NCI-H2227 (cell line): ENCODE measurements at regions not wholly inside any gene's neighbourhood (a gene's known extent, or its start where the extent isn't known, plus 50 kb on each side); places are given as distances from the start of the nearest gene placed in this dataset.
A peak's percentile ranks its signal among the peaks of the same experiment; 100 is the strongest.

Experiments used
- DNase-seq: peaks from one replicate; lab custom pipeline; 2025; ENCODE audit not compliant: unreplicated experiment; lab: John Stamatoyannopoulos, UW

DNA sequence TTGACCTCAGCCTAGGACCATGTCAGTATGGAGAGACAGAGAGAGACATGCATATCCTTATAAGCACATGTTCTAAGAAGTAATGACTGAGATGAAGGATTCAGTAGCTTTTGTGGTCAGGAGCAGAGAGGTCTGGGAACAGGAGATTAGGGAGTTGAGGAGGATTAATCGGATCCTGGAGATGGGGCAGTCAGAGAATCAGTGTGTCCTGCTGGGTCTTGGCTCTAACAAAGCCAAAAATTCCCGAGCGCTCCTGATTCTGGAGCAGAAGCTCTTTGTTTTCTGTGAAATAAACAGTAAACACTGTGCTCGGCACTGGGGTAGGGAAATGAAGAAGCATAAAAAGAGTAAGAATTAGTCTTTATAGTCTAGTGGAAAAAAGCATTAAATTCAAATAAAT lies 520.0 kb upstream of the CLINT1 start:
- DNase-seq = no peak

DNA sequence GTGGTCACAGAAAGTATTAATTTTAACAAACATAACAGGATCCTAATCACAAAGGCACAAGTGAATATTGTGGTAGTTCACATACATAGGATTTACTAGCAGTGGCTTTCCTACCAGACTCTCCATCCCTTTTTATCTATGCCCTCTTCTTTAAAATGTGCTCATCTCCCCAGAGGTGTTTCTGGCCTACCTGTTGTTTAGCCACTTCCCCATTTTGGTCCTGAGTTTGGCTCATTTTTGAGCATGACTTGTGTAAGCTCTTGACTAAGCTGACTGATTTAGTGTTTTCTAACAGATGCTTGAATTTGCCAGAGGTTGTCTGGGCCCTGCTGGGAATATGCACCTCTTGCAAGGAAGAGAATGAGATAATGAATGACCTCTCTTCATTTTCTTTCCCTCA lies 517.7 kb upstream of the CLINT1 start:
- DNase-seq = no peak

DNA sequence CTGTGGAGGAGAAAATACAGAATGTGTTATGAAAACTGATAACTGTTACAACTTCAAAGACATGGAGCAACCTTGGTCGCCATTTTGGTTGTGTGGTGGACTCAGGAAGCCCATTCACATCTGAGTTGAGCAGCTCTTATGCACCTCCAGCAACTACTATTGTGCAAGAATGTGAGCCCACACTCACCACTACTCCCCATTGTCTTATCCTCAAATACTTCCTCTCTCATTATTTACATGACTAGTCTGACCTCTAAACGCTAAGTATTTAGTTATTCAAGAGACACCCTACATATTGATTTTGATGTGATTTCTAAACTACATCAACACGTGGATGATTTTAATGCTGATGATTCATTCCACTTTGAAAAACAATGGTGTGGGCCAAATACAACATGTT lies 516.6 kb upstream of the CLINT1 start:
- no peak for DNase-seq

DNA sequence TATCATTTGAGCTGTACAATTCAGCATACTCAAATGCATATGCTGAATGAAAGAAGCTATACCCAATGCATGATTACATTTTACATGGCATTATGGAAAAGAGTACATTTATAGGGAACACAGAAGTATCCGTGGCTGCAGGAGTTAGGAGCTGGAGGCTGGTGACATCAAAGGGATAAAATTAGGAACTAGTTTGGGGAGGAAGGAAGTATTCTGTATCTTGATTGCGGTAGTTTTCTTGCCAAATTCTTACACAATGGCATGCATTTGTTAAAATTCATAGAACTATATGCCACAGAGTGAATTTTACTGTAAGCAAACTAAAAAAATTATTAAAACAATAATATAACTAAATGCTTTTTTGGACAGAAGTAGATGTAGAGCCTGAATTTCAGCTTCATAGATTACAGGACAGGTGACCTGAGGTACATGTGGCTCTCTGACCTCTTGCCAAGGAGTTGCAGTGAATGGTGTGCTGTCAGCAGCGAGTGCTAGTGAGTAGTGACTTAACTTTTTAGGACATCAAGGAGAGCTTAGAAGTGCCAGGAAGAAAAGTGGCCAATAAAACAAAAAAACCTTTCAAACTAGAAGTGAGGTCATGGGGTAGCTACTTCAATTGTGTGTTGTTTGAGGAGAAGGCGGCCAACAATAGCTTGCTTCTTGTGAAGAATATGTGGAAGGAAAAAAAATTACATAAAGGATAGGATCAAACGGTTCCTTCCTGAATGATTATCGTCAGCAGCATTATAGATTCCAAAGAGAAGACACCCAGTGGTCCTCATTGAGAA lies 514.9 kb upstream of the CLINT1 start:
- no peak for DNase-seq

DNA sequence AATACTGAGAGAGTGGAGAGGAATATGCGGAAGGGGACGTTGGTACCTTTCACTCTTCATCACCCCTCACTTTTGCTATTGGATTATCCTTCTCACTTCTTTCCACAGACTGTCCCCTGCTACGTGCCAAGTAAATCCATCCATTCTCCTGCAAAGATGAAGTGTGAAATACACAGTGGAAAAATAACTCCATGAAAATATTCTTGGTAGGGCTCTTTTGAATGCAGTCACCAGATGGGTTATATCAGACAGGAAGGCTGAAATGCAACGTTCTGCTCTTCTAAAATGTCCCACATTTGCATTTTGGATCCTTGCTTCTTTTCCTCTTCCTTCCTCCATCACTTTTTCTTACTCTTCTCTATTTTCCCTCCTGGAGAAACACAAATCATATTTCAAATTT lies 510.3 kb upstream of the CLINT1 start:
- DNase-seq = no peak

DNA sequence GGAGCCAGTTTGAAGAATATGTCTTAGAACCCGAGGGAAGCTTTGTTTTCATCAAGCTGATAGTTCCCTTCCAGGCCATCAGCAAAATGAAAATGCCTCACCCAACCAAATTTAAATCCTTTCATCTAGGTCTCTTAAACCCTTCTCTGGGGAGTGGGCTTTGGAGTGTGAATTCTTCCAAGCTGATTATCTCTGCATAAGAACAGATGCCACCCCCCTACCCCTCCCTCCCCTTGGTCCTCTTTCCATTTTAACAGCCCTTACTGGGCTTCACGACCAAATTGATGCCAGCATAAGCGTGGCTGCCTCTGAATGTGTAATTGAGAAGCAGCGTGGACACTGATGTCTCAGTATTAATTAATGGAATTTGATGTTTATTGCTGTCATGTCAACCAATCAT lies 509.7 kb upstream of the CLINT1 start:
- DNase-seq = no peak

DNA sequence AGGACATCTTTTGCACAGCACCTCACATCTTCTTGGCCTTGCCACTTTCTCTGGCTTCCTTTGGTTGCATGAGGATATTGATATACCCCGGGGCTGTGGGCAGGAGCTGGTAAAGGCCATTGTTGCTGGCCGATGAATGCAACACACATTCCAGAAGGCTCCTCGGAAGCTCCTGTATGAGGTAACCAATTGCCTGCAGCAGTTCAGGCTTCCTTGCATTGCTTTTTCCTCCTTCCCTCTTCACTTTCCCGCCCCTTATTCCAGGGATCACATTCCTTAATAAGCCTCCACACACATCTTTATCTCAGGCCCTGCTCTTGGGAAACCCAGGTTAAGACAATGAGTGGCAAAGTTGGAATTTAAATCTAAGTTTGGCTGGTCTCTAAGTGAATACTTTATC lies 505.4 kb upstream of the CLINT1 start:
- no peak for DNase-seq

DNA sequence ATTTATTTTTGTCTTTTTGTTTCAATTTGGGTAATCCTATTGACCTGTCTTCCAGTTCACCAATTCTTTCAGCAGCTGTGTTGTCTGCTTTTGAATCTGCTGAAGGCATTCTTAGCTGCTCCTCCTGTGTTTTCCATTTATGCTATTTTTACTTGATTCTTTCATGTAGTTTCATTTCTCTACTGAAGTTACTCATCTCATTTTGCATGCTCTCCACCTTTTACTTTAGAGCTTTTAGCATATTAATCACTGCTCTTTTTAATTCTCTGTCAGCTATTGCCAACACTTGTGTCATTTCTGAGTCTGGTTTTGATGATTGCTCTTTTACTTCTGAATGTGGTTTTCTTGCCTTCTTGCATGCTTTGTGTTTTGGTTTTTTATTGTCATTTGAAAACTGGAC lies 496.0 kb upstream of the CLINT1 start:
- DNase-seq = no peak

DNA sequence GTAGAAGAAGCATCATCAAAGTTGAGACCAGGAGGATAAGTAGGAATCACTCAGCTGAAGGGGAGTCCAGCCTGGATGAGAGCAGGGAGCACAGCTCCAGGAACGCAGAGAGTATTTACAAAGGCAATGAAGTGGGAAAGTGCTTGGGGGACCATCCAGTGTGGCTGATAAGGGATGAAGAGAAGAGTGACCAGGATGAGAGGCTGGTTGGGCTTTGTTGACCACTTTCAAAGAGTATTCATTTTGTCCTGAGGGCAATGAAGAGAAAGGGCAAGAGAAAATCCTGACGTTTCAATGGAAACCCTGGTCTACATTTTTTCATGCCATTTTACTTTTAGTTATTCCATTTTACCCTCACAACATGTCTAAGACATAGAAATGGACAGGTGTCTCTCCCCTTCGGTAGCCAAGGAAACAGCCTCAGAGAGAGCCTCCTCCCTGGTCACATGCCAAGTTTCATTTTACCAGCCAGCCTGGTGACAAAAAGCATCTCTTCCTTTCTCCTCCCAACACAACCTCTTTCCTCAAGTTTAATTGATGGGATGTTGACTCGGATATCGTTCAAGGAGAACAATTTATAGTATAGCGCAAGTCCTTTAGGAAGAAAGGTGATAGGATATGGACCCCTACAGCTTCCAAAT lies 492.7 kb upstream of the CLINT1 start:
- DNase-seq = peak; percentile 46

DNA sequence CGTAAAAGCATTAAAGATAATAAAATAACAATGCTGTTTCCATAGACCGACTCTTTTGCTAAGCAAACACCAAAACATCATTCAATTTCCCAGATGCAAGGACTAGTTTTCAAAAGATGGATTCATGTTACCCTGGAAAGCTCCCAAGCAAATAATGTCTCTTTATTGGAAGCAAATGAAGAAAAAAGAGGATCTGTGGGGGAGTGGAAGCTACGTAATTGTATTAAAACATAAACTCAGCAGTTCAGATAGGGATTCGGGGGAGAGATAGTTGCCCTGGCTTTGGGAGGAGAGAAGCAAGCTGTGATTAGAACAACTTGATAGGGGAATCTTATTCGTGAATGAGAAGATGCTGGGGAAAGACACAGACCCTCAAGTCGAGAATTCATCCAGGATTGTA lies 491.0 kb upstream of the CLINT1 start:
- no peak for DNase-seq

DNA sequence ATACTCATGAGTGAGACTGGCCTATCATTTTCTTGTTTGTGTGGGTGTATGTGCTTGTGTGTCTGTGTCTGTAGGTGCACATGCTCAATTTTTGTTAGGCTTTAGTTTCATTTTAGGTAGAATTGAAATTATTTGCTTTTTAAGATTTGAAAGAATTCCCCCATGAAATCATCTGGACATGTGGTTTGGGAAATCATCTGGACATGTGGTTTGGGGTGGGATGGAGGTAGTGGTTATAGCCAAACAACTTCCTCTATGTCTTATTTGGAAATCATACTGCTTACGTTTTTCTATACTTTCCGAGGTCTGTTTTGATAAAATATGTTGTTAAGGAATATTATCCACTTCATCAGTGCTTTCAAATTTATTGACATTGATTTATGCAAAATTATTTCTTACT lies 485.4 kb upstream of the CLINT1 start:
- DNase-seq = no peak

DNA sequence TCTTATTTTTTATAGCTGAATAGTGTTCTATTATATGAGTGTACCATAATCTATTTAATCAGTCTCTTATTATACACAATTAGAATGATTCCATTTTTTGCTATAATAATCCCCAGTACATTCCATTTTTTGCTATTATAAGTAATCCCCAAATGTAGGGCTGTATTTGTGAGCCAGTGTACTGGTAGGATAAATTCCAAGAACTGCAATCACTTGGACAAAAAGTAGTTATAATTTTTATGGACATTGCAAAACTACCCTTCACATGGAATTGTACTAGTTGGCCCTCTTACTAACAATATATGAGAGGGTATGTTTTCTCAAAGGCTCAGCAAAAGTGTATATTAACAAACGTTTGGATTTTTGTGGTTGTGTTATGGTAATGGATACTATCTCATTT lies 481.7 kb upstream of the CLINT1 start:
- no peak for DNase-seq

DNA sequence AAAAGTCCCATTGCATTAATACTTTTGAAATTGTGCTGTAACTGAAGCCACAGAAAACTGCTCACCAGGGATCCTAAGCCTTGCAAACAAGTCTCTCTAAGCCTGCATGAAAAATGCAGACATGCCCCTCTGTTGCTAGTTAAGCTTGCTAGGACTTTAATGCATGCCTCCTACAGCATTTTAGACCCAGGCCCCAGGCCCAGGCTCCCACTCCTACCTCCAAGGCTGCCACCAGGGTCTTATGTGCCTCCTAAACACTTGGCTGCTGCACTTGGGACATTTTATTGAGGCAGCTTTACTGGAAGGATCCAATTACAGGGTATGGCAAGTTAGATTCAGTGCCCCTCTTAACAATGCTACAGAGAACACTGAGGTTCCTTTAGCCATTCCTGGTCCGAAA lies 467.3 kb upstream of the CLINT1 start:
- DNase-seq = no peak

DNA sequence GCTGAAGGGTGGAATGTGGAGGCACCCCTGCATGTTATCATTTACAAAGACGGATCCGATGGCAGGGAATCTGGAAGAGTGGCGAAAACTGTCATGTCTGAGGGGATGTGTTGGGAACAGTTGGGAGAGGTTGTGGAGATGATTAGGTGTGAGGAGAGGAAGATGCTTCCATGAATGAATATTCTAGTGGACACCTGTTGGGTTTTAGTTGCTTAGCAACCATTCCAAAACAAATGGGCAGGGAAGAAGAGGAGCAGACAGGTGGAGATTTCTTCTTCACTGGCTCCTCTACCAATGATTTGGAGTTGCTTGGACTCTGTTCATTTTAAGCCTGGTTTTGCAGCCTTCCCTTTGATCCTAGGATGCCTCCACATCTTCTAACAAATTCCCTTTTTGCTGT lies 465.3 kb upstream of the CLINT1 start:
- no peak for DNase-seq

DNA sequence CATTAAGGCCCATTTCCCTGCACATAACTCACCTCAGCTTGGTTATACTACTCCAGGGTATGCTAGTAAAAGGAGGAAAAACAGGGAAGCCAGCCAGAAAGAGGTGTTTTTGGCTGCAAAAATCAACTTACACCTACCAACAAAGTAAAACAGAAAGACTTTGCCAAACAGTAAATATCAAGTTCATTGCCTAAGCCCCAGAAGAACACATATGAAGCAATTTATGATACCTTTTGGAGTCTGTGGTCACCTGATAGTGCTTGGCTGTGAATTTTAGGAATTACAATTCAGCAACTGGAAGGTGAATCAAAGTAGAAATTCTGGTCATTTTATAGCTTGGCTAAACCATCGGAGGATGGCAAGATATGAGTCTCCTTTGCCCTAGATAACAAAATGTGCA lies 463.7 kb upstream of the CLINT1 start:
- DNase-seq = no peak

DNA sequence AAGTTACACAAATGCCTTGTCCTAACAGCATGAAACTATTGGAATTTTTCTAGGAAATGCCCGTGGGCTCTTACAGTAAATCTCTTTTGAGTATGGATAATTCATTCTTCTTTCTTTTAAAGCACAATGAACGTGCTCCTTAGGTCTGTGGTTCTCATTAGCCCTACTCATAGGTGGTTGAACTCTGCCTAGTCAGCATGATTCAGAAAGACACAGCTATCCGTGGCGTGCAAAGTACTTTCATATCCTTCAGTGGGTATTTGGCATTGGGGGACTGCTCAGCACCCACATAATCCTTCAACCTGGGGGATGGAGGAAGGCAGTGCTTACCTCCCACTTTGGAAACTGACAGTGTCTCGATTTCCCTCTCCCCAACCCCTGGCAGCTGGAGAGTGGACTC lies 462.0 kb upstream of the CLINT1 start:
- DNase-seq = no peak

DNA sequence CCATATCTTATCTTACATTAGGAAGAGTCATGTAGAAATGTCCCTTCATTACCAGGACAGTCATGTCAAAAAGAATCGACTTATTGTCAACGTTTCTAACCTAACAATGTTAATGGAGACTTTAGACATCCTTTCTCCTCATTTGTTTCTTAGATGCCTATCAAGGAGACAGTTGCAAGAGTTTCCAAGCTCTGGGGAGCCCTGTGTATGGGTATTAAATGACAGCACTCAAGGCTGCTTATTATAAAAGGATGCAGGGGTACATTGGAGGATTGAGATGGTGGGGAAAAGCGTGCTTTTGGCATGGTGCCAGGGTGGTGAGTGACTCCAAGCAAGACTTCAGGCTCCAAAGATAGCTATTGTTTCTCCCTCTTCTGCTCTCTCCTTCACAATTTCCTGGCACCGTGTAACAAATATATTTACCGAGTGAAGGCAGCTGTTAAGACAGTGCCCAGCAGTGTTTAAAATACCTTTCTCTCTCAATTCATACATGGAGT lies 461.3 kb upstream of the CLINT1 start:
- peak; percentile 69 for DNase-seq

DNA sequence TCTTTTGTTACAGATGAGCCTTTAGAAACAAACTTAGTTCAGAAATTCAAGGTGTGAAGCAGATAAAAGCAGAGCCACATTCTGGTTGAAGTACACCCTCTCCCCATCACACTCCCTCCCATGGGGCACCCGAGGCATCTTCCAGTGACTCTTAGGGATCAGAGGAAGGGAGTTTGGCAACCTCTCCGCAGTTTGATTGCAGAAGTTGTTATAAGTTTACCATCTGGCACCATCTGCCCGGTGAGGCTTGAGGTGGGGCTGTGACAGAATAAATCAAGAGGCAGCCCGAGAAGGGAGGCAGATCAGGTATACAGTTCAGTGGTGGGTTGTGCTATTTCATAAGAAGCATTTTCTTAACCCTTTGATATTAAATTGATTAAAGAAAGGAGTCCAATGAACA lies 458.6 kb upstream of the CLINT1 start:
- no peak for DNase-seq

DNA sequence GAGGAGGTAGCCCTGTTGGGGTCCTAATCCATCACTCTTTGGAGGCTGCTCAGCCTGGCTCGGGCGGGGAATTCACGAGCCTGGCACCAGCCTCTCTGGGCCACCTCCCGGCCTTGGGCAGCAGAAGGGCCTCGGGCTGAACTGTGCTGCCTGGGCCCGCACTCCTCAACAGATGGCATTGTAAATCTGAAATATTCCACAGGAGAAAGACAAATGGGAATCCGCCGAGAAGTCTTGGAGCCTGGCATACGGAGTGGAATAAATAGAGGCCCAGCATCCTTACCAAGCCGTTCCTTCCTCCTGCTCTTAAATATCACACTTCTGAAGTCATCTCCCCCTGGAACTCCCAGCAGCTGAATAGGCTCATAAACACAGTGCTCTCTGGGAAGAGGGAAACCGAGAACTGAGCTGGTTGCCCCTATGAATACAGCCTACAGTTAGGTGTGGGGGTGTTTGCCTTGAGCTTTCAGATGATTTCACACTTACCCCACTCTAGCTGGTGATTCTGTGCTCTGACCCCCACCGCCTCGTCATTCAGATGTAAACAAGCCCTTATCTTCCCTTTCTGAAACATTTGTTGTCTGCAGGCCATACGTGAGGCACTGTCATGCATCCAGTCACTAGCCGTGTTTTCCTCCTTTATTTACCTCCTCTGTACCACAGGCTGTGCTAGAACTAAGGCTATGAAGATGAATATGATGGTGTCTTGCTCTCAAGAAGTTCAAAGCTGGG lies 455.0 kb upstream of the CLINT1 start:
- no peak for DNase-seq

DNA sequence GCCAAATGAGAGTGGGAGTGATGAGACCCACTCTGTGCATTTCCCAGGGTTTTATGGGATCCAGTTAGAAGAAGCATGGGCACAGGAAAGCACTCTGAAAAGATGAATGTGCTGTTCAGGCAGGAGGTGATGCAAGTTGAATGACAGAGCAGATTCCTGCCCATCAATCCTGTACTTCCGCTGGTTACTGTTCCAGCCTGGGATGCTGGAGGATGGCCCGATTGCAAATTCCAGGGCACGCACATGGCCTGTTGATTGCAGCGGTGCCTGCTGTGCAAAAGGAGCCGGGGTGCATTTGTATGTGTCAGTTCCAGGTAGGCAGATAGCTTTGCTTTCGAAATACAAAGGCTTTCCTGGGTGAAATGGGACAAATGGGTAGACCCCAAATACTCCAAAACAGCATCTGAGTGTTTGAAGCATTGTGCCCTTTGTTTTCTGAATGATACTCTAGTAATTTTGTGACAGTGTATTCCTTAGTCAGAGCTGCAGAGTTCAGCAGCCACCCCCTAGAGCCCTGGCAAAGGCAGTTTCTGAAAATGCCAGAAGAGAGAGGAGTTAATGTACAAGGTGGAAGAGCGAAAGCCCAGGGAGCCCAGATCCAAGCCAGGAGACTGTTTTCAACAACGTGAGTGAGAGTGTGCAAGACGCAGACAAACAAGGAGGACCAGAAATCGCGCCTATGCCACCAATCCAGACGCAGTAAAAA lies 454.2 kb upstream of the CLINT1 start:
- DNase-seq = no peak

DNA sequence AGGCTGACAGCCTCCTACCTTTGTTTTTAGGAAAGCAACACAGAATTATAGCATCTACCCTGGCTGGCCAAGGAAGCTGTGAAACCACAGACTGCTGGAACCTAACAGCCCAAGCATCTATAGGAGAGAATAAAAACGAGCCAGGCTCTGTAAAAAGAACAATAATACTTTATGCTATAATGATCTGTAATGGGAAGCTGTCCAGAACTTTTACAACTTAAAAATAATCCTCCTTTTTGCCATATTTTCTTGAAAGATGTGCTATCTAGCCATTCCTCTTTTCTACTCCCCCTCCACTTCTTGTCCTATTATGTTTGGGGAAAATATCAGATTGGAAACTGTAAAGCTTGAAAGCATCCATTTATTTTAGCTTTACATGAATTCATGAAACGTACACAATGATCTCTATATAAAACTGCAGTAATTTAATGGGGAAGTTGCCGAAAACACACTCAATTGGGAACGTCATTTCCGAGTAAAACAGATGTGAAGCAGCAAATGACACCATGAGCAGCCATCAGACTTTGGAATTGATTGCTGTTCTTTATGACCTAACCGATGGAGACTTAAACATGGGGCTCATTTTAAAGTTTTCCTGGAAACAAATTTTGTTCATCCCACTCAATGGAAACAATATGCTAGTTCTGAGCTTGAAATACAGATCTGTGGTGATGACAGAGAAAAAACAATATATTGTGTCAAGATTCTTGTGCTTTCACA lies 450.3 kb upstream of the CLINT1 start:
- no peak for DNase-seq
